HG03135 (cell line): ENCODE measurements at regions not wholly inside any gene's neighbourhood (a gene's known extent, or its start where the extent isn't known, plus 50 kb on each side); places are given as distances from the start of the nearest gene placed in this dataset.

ENCODE experiments used
- ATAC-seq: cut with Tn5 transposase; IDR thresholded peaks from one replicate; pipeline ENCODE4 v1.9.1; 2021; ENCODE audit warnings: mild to moderate bottlenecking, moderate library complexity; ENCODE audit not compliant: unreplicated experiment

GRCh38 chr13:84038001-84038400, 155.7 kb upstream of the SLITRK1 start:
- ATAC-seq: no peak

DNA sequence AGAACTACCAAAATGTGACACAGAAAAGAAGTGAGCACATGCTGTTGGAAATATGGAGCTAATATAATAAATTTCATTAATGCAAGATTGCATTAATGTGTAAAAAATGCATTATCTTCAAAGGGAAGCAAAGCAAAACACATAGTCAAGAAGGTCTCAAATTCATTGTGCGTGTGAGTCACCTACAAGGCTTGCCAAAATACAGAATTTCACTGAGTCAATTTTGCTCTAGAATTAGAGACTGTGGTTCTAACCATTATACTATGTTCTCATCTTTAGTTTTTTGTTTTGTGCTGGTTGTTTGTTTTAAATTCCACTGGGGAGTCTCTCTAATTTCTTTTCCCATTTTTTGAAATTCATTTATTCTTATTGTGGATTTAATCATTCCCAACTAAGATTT, 149.8 kb upstream of the SLITRK1 start:
- ATAC-seq: no peak

DNA sequence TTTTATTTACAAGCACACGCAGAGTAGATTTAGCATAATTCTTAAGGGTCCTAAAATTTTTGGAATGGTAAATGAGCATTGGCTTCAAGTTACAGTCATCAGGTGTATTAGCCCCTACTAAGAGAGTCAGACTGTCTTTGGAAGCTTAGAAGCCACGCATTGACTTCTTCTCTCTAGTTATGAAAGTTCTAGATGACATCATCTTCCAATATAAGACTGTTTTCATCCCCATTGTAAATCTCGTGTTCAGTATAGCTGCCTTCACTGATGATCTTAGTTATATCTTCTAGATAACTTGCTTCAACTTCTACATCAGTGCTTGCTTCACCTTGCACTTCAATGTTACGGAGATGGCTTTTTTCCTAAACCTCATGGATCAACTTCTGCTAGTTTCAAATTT, 148.8 kb upstream of the SLITRK1 start:
- no peak for ATAC-seq

DNA sequence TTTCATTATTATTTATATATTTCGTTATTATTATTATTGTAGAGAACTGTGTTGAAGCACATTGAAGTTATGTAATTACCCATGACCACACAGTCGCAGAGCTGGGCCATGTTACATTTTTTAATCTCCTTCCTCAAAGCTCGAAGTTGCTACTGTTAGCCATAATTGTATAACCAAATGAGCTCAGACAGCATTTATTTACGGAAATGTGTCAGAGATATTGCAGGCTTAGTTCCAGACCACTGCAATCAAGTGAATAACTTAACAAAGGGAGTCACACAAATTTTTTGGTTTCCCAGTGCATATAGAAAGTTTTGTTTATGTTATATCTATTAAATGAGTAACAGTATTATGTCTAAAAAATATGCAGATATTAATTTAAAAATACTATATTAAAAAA, 147.1 kb upstream of the SLITRK1 start:
- ATAC-seq: no peak

- no peak for ATAC-seq
Measured at GRCh38 chr13:84025824-84026223, 143.6 kb upstream of the SLITRK1 start.

DNA sequence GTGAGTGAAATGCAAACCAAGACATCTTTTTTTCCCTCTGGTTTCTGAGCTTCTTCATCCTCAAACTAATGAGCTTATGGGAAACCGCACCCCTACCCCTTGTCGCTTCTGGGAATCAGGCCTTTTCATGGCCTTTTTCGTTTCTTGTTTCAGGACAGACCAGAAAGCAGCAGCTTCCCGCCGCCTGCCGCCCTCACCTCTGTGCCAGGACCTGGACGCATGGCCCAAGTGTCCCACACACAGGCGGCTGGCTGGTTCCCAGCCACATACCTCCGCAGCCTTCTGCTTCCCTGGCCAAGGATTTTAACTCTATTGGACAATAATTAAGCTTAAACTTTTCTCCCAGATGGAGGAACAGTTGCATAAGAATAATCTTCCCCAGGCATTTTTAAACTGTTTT, 114.1 kb upstream of the SLITRK1 start:
- ATAC-seq: no peak

DNA sequence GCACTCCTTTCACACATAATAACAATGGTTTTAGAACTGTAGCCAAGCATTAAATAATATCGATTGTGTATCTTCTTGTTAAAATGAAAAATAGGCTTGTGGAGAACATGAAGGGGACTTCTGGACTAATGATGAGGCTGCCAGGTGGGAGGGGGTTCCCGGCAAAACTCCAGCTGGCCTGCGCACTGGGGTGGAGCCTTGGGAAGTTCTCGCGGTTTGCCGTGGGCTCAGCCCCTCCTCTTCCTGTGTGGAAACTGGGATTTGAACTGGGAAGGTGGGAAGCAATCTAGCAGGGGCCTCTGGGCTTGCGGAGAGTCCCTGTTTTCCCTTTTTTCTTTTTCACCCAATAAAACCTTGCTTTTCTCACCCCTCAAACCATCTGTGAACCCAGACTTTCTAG, 113.7 kb upstream of the SLITRK1 start:
- ATAC-seq: no peak

DNA sequence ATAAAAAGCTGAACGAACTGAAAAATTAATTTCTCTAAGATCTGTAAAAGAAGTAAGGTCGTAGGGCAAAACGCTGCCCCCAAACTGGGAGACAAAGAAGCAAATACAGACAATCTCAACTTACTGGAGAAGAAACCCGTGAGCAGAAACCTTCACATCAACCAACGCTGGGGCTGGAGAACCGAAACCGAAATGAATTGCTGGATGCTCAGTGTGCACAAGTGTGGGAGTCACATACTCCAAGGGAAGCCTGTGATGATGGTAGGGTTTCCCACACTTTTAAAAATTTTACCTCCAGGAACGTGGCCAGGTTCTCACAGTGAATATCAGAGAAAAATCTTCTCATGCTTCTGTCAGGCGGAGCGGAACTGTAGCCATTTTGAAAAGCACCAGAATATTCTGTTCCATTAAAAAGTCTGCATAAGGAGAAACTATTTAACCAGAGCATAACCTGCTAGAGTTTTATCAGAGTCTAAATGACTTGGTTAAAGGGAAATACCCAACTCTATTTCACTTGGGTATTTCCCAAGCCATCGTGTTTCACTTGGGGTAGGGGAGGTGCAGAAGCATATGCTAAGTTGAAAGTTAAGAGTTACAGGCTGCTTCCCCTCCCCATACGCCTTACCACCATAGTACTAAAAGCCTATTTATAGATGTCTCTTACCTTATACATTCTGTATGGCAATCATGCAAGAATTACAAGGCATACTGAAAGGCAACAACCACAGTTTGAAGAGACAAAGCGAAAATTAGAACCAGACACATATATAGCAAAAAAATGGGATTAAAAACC, 110.5 kb upstream of the SLITRK1 start:
- no peak for ATAC-seq

- no peak for ATAC-seq
Measured at GRCh38 chr13:83987394-83987793, 105.1 kb upstream of the SLITRK1 start.

DNA sequence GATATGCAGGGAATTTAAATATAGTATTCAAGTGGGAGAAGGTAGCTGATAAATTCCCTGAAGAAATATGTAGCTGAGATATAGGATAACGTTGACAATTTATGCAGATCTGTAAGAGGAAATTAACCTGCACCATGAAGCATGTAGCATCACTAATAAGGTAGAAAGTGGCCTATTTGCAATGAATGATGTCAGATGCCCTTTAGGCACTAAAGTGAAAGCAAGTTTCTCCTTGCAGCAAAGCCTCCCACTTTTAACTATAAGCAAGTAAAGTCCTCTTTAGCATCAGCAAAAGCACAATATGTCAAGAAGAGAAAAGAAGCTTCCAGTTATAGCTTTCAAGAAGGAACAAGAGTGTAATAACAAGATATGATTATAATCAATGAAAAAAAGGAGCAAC, 102.5 kb upstream of the SLITRK1 start:
- no peak for ATAC-seq

DNA sequence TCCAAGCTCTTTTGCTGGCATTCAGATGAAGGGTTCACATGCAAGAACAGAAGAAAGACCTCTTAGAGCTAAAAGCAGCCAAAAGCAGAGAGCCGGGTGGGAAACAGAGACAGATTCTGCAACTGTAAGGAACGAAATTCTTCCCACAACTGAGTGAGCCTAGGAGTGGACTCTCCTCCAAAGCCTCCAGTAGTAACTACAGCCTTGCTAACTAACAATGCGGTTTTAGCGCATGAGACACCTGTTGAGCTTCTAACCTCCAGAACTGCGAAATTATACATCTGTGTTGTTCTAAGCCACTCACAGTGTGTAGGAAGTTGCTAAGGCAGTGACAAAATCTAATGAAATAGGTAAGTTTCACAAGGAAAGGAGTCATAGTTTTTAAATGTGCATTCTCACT, 98.1 kb upstream of the SLITRK1 start:
- ATAC-seq: no peak

GRCh38 chr13:83975655-83976165, 93.4 kb upstream of the SLITRK1 start:
- ATAC-seq: no peak

GRCh38 chr13:83958531-83958930, 76.3 kb upstream of the SLITRK1 start:
- no peak for ATAC-seq

DNA sequence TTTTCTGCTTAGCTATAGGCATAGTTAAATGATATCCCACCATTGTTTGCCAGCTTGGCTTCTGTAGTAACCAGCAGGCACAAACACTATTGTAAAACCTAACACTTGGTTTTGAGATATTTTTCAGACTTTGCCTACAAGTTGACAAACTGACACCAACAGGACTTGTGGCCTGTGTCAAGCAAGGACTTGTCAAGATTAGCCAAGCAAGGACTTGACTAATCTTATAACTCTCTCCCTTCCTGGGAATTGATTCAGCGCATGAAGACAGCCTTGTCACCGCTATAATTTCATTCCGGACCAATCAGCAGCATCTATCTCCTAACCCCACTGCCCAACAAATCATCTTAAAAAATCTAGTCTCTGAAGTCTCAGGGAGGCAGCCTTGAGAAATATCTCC, 72.7 kb upstream of the SLITRK1 start:
- ATAC-seq: no peak

- no peak for ATAC-seq
Measured at GRCh38 chr13:83953916-83954315, 71.6 kb upstream of the SLITRK1 start.

DNA sequence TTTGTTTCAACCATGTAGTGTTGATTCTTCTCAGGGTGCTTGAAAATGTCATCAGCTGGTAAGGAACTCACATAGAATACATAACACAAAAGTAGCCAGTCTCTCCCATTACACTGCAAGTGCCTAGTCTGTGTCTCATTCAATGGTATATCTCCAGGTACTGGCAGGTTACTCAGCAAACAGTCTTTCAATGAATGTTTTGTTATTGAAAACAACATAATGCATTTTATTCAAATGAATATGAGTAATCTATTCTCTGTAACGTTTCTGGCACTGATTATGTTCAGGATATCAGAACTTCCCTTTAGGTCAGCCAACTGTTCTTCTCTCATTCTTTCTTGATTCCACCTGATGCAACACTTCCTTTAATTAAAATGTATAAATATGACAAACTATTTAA, 68.0 kb upstream of the SLITRK1 start:
- no peak for ATAC-seq

GRCh38 chr13:83943530-83944279, 61.4 kb upstream of the SLITRK1 start:
- no peak for ATAC-seq

- no peak for ATAC-seq
Measured at GRCh38 chr13:83941701-83942335, 59.5 kb upstream of the SLITRK1 start.

DNA sequence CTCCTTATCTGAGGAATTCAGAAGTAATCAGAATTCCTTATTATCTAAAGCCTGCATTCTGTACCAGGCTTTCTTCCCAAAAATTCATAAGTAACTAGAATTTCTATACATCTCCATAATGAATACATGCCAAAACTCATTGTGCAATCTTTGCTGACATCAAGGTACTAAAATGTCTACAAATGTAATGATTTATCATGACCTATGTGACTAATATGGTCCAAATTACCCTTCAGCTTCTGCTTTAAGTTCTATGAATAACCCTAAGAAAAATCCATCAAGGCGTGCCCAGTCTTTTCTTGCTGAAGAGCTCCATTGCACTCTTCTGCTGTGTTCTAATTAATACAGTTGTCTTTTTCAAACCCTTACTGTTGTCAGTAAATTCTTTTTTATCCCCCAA, 58.5 kb upstream of the SLITRK1 start:
- ATAC-seq: no peak

GRCh38 chr13:83937579-83937978, 55.3 kb upstream of the SLITRK1 start:
- ATAC-seq: no peak

- no peak for ATAC-seq
Measured at GRCh38 chr13:83935566-83935965, 53.3 kb upstream of the SLITRK1 start.
